GM21515 (cell line): ENCODE measurements at regions not wholly inside any gene's neighbourhood (a gene's known extent, or its start where the extent isn't known, plus 50 kb on each side); places are given as distances from the start of the nearest gene placed in this dataset.

Experiments
- ATAC-seq: cut with Tn5 transposase; IDR thresholded peaks from one replicate; pipeline ENCODE4 v1.9.1; 2021; ENCODE audit not compliant: unreplicated experiment

GRCh38 chr20:48193627-48194425 is 408.5 kb upstream of the SULF2 start:
- no peak for ATAC-seq

- ATAC-seq: no peak
Observed at GRCh38 chr20:48192109-48192508, 406.8 kb upstream of the SULF2 start.

- no peak for ATAC-seq
Observed at GRCh38 chr20:48191200-48191599, 405.9 kb upstream of the SULF2 start.

DNA sequence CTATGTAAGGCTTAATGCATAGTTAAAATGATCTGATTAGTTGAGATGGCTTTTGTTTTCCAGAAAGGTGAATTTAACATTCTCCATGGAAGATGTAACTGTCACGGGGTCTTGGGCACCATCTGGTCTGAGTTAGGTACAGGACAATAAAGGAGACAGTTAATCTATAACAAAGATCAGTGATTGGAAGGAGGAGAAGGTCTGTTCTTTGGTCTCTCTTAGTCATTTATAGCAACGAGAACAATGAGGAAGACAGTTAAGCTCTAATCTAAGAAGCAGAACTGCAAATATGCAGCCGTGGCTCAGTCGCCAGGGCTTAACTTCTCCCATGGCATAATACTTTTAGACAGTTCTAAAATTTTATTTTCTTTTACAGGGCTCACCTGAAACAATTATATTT is 405.5 kb upstream of the SULF2 start:
- no peak for ATAC-seq

GRCh38 chr20:48189181-48189580 is 403.9 kb upstream of the SULF2 start:
- no peak for ATAC-seq

GRCh38 chr20:48187851-48188250 is 402.6 kb upstream of the SULF2 start:
- ATAC-seq: no peak

GRCh38 chr20:48186915-48187314 is 401.6 kb upstream of the SULF2 start:
- no peak for ATAC-seq

DNA sequence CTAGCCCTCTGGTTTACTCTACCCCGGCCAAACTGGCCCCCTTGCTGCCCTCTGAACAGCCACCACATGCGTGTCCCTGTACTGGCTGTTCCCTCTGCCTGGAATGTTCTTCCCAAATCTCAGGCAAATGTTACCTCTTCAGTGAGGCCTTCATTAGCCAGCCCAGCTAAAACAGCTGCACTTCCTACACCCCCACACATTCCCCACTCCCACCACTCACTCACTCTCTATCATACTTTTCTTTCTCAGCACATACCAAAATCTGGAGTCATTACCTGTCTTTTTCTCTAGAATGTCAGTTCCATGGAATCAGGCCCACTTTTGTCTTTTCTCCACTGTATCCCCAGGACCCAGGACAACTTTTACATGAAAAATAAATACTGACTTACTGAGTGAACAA is 401.2 kb upstream of the SULF2 start:
- no peak for ATAC-seq

DNA sequence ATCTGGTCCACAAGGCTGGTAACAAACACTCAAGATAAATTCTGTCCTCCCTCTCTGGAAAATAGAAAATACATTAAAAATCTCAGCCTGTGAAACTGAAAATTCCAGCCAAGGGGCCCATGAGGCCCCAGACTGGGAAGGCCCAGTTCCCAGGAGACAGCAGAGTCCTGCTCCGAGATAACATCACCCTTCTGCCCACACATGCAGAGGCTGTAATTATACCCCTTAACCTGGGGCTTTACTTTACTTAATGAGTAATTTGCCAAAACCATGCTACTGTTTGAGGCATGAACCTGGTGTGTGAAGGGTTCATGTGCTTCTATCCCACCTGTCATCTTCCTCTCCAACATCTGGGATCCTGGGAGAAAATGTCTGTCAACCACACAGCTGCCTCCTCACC is 398.9 kb upstream of the SULF2 start:
- ATAC-seq: no peak

DNA sequence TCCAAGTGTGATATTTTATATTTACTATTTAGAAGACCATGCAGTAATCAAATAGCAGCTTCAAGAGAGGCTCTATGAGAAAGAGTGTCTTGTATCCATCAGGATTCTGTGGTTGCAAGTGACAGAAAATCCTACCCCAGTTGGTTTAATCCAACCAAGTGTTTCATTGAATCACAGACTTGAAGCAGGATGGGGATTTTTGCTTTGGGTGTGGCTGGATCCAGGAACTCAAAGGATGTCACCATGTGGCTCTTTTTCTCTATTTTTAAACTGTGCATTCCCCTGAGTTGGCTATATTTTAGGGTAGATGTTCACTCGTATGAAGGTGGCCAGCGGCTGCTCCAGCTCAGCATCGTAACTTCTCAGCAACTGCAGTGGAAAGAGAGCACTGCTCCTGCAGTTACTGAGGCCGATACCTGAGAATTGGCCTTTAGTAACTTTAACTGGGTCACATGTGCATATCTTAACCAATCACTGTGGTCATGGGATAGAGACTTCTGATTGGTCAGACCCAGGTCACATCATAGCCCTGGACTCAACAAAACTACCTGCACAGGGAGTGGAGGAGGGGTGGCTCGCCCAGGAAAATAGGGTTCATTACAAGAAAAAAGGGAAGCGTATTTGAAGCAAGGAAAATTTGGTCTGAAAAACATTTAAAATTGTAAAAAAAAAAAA is 396.1 kb upstream of the SULF2 start:
- ATAC-seq: no peak

DNA sequence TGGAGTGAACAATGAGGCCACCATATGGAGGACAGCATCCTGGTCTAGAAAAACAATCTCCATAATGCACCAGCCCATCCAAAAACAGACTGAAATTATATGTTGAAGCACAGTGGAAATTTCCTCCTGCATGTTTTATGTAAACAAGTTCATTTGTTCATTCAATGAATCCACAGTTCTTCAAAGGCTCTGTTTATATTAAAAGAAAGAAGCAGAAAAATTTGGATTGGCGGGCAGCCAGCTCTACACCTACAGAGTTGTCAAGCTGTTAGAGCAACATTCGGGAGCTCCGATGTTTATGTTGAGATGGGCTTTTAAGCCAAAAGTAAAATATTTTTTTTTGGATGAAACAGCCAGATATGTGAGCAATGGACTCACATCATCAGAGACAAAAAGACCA is 395.3 kb upstream of the SULF2 start:
- no peak for ATAC-seq

- ATAC-seq: no peak
Observed at GRCh38 chr20:48180024-48180423, 394.7 kb upstream of the SULF2 start.

GRCh38 chr20:48178633-48179032 is 393.4 kb upstream of the SULF2 start:
- no peak for ATAC-seq

DNA sequence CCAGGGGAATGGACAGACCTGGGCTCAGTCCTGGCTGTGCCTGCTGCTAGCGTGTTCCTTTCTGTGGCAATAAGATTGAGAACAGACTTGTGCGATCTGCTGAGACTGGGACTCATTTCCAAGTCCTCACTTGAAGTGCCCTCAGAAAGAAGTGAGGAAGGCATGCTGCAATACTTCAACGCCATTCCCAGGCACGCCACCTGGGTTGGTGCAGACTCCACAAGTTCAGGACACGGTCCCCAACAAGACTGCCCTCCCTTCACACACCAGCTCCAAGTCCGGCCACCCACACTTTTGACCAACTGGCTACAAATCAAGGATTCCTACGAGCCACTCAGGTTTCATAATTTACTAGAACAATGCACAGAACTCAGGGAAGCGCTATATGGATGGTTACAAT is 391.8 kb upstream of the SULF2 start:
- ATAC-seq: no peak

DNA sequence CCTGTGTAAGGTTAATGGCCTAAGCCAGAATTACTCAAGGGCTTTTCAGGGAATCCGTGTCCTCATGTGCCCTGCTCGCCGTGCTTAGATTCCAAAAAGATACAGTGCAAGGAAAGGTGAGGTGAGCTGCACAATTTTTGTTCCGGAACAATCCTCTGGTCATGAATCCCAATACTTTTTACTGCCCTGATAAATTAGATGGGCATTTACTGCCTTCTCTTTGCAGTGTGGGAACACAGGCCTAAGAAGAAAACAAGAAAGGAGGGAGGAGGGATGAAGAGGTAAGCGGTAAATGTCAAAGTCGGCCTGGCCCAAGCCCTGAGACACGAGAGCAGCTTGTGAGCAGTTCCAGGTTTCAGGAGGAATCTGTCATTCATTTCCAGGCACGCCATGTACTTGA is 390.9 kb upstream of the SULF2 start:
- ATAC-seq: no peak

DNA sequence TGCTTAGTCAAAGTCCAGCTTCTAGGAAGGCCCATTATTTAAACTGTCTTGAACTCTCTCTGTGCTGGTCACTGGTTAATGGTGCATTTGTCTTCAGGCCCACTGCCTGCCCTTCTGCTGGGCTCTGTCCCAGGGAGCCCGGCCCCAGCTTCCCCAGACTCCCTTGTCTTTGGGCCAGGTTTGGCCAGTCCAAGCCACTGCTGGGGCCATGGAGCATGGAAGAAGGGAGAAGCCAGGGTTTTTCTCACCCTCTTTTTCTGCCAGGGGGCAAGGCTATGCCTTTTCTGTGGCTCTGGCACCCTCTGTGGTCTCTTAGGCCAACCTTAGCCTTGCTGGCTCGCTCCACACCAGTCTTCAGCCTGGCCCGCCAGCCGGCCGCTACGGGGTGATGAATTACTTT is 390.0 kb upstream of the SULF2 start:
- ATAC-seq: no peak

- ATAC-seq: no peak
Observed at GRCh38 chr20:48172357-48172702, 387.0 kb upstream of the SULF2 start.

- ATAC-seq: no peak
Observed at GRCh38 chr20:48171626-48172356, 386.5 kb upstream of the SULF2 start.

DNA sequence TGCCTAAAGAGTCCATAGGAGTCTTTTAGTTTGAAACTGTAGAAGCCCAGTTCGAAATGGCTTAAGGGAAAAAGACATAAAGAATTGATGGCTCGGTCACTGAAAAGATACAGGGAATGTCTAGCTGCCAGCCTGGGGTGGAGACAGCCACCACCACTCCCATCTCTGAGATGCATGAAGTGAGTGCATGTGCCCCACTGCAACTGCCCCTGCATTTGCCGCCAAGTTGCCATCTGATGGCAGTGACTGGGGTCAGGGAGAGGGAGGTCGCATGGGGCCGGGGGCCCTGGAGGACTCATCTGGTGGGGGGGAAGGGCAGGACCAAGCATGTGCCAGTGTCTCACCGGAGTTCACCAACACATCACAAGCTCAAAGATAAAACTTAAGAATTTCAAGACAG is 385.8 kb upstream of the SULF2 start:
- no peak for ATAC-seq

DNA sequence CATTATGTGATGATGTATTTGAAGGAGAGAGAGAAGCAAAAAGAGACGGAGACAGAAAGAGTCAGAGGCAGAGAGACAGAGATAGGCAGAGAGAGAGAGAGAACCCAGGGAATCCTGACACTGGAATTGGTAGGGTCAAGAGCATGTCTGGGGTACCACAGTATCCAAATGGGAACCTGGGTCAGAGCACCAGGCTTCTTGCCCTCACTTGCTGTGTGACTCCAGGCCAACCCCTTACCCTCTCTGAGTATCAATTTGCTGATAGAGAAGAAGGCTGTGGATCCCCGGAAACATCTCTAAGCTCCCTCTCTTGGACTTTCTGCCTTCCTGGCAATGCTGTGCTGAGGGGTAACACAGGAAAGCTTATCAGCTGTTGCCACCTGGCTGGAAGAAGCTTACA is 385.3 kb upstream of the SULF2 start:
- no peak for ATAC-seq

DNA sequence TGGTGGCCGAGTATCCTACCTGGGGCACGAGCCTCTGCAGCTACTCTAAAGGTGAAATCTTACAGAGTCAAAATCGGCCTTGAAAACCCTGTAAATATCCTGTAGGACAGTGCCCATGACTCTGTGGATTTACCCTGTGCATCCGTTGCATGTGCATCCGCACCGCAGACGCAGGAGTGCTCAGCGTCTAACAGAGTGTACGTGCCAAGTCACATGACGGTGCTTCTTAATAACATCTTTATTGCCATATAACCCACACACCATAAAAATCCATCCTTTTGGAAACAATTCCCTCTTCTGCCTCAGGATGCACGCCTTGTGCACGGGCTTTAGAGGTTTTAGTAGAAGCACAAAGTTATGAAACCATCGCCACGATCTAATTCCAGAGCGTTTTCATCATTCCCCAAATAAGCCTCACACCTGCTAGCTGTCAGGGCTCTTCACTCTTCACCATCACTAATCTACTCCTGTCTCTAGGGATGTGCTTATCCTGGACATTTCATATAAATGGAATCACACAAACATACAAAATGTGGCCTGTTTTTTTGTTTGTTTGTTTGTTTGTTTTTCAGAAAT is 384.5 kb upstream of the SULF2 start:
- ATAC-seq: no peak
